HepG2 (cell line): ENCODE measurements at regions not wholly inside any gene's neighbourhood (a gene's known extent, or its start where the extent isn't known, plus 50 kb on each side); places are given as distances from the start of the nearest gene placed in this dataset.

Experiments
- CEBPB ChIP-seq: IDR thresholded peaks from 2 replicates; pipeline ENCODE4 v1.6.1; 2011; ENCODE audit warnings: low read depth, low read length, improper control_type of control experiment, borderline replicate concordance
- KAT2B ChIP-seq: fragments of 150-350 bp; IDR thresholded peaks from 2 replicates; pipeline ENCODE4 v1.6.1; 2014; ENCODE audit warnings: low read depth, low read length, borderline replicate concordance
- POLR2AphosphoS5 ChIP-seq: IDR thresholded peaks from 2 replicates; pipeline ENCODE4 v1.6.1; 2012; ENCODE audit warnings: low read depth, low read length
- RFX5 ChIP-seq: IDR thresholded peaks from 2 replicates; pipeline ENCODE4 v1.6.1; 2011; ENCODE audit warnings: low read depth, low read length, improper control_type of control experiment
- SMC3 ChIP-seq: IDR thresholded peaks from 2 replicates; pipeline ENCODE4 v1.6.1; 2011; ENCODE audit warnings: low read length, improper control_type of control experiment
- ZBTB8A ChIP-seq: sonication (generic); formaldehyde crosslinking; IDR thresholded peaks from 2 replicates; pipeline ENCODE4 v1.4.0; 2020; ENCODE audit warnings: mild to moderate bottlenecking, low read depth, missing genetic modification reagents, borderline replicate concordance
- ZSCAN12 ChIP-seq: sonication (generic); formaldehyde crosslinking; IDR thresholded peaks from 2 replicates; pipeline ENCODE4 v1.9.0; 2021; ENCODE audit warnings: mild to moderate bottlenecking, missing genetic modification reagents
- TF ChIP-seq, protein P1 (sequence below): sonication (generic); formaldehyde crosslinking; conservative IDR thresholded peaks from 2 replicates; pipeline ENCODE4 v1.4.0; 2020; ENCODE audit warnings: mild to moderate bottlenecking, missing genetic modification reagents, moderate library complexity
- TF ChIP-seq, protein P2 (sequence below): sonication (generic); formaldehyde crosslinking; IDR thresholded peaks from 2 replicates; pipeline ENCODE4 v1.5.0; 2020; ENCODE audit warnings: mild to moderate bottlenecking, missing genetic modification reagents, moderate library complexity

GRCh38 chr12:70117670-70118069 is 125.6 kb upstream of the CNOT2 start:
- no peak for TF ChIP-seq RFX5
- no peak for TF ChIP-seq SMC3
- TF ChIP-seq CEBPB = no peak
- no peak for TF ChIP-seq POLR2AphosphoS5
- TF ChIP-seq ZSCAN12 = no peak
- TF ChIP-seq KAT2B = no peak
- TF ChIP-seq ZBTB8A = no peak
- TF ChIP-seq, protein P1, sequence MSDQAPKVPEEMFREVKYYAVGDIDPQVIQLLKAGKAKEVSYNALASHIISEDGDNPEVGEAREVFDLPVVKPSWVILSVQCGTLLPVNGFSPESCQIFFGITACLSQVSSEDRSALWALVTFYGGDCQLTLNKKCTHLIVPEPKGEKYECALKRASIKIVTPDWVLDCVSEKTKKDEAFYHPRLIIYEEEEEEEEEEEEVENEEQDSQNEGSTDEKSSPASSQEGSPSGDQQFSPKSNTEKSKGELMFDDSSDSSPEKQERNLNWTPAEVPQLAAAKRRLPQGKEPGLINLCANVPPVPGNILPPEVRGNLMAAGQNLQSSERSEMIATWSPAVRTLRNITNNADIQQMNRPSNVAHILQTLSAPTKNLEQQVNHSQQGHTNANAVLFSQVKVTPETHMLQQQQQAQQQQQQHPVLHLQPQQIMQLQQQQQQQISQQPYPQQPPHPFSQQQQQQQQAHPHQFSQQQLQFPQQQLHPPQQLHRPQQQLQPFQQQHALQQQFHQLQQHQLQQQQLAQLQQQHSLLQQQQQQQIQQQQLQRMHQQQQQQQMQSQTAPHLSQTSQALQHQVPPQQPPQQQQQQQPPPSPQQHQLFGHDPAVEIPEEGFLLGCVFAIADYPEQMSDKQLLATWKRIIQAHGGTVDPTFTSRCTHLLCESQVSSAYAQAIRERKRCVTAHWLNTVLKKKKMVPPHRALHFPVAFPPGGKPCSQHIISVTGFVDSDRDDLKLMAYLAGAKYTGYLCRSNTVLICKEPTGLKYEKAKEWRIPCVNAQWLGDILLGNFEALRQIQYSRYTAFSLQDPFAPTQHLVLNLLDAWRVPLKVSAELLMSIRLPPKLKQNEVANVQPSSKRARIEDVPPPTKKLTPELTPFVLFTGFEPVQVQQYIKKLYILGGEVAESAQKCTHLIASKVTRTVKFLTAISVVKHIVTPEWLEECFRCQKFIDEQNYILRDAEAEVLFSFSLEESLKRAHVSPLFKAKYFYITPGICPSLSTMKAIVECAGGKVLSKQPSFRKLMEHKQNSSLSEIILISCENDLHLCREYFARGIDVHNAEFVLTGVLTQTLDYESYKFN (CRISPR knock-in tag) = no peak
- TF ChIP-seq, protein P2, sequence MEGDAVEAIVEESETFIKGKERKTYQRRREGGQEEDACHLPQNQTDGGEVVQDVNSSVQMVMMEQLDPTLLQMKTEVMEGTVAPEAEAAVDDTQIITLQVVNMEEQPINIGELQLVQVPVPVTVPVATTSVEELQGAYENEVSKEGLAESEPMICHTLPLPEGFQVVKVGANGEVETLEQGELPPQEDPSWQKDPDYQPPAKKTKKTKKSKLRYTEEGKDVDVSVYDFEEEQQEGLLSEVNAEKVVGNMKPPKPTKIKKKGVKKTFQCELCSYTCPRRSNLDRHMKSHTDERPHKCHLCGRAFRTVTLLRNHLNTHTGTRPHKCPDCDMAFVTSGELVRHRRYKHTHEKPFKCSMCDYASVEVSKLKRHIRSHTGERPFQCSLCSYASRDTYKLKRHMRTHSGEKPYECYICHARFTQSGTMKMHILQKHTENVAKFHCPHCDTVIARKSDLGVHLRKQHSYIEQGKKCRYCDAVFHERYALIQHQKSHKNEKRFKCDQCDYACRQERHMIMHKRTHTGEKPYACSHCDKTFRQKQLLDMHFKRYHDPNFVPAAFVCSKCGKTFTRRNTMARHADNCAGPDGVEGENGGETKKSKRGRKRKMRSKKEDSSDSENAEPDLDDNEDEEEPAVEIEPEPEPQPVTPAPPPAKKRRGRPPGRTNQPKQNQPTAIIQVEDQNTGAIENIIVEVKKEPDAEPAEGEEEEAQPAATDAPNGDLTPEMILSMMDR = no peak
